ENCODE measurements at regions not wholly inside any gene's neighbourhood (a gene's known extent, or its start where the extent isn't known, plus 50 kb on each side); places are given as distances from the start of the nearest gene placed in this dataset.

GRCh38 chr3:5300638-5301037 is 113.1 kb downstream of the EDEM1 start:
- no peaks in the 10 kb centered on the region for H3K4me1 ChIP-seq (ENCODE audit: insufficient read depth, low read length, poor library complexity, severe bottlenecking)

DNA sequence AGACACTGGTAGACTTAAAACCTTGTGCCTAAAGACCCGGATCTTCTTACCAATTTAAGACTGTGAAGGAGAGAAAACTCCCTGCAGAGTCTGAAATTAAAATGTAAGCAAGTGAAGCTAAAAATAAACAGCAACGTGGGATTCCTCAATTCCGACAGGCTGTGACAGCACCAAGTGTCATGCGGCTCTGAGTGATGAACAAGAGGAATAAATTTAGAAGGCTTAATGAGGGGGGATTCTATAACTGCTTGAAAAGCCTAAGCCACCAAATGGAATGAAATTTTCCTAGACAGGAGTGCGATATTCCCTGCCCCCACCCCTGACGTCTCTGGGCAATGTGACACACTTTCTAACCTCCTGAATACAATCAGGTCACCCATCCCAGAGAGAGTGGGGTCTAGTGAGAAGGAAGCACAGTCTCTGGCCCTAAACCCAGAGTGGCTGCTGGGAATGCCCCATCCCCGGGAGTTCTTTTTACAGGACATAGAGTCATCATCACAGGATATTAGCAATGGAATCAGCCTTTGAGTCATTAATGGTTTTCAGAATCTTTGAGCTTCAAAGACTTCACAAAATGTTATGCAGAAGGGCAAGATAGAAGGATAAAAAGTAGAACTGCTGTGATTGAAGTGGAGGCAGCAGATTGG is 114.3 kb downstream of the EDEM1 start:
- no peaks in the 10 kb centered on the region for H3F3A ChIP-seq (ENCODE audit: low read depth)
- no peak overlapping the region for H3K4me3 ChIP-seq (ENCODE audit: low read length, poor library complexity, severe bottlenecking)
- no peaks in the 10 kb centered on the region for H3K9me3 ChIP-seq (ENCODE audit: insufficient read depth, low read depth, low read length)
- H3K4me2 ChIP-seq (ENCODE audit: low read depth, low read length, poor library complexity, severe bottlenecking): no peak overlapping the region
- no peaks in the 10 kb centered on the region for H3K4me1 ChIP-seq (ENCODE audit: insufficient read depth, low read length, poor library complexity, severe bottlenecking)
- no peaks in the 10 kb centered on the region for H3K27me3 ChIP-seq (ENCODE audit: insufficient read depth, low read length, poor library complexity, severe bottlenecking)
- H3K9ac ChIP-seq (ENCODE audit: low read depth, low read length, poor library complexity, severe bottlenecking): no peak overlapping the region
- H3K79me2 ChIP-seq (ENCODE audit: insufficient read depth, low read length): no peaks in the 10 kb centered on the region
- no peaks in the 10 kb centered on the region for H4K20me1 ChIP-seq (ENCODE audit: insufficient read depth, low read length, poor library complexity, severe bottlenecking)
- H3K9me2 ChIP-seq (replicated peaks; ENCODE audit: low read depth, low read length): no peaks in the 10 kb centered on the region
- H3K36me3 ChIP-seq (ENCODE audit: insufficient read depth, low read length): no peaks in the 10 kb centered on the region
- no peak for TF ChIP-seq EZH2phosphoT487 (IDR thresholded peaks at IDR 0.05; ENCODE audit: borderline replicate concordance)
- TF ChIP-seq, protein P1, sequence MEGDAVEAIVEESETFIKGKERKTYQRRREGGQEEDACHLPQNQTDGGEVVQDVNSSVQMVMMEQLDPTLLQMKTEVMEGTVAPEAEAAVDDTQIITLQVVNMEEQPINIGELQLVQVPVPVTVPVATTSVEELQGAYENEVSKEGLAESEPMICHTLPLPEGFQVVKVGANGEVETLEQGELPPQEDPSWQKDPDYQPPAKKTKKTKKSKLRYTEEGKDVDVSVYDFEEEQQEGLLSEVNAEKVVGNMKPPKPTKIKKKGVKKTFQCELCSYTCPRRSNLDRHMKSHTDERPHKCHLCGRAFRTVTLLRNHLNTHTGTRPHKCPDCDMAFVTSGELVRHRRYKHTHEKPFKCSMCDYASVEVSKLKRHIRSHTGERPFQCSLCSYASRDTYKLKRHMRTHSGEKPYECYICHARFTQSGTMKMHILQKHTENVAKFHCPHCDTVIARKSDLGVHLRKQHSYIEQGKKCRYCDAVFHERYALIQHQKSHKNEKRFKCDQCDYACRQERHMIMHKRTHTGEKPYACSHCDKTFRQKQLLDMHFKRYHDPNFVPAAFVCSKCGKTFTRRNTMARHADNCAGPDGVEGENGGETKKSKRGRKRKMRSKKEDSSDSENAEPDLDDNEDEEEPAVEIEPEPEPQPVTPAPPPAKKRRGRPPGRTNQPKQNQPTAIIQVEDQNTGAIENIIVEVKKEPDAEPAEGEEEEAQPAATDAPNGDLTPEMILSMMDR (conservative IDR thresholded peaks at IDR 0.05; ENCODE audit: low read length): no peak
- no peak overlapping the region for H2AFZ ChIP-seq (ENCODE audit: low read length)

More at GRCh38 chr3:5300638-5301037, 113.1 kb downstream of the EDEM1 start:
- Histone ChIP-seq H3K27me3 (ENCODE audit: insufficient read depth, low read length, poor library complexity, severe bottlenecking) (no peaks in the 10 kb centered on the region), H3K4me2 (ENCODE audit: low read depth, low read length, poor library complexity, severe bottlenecking) (no peak overlapping the region), H4K20me1 (ENCODE audit: insufficient read depth, low read length, poor library complexity, severe bottlenecking) (no peaks in the 10 kb centered on the region), H2AFZ (ENCODE audit: low read length) (no peak overlapping the region), H3K9me3 (ENCODE audit: insufficient read depth, low read depth, low read length) (no peaks in the 10 kb centered on the region), H3K79me2 (ENCODE audit: insufficient read depth, low read length) (no peaks in the 10 kb centered on the region), H3F3A (ENCODE audit: low read depth) (no peaks in the 10 kb centered on the region), H3K36me3 (ENCODE audit: insufficient read depth, low read length) (no peaks in the 10 kb centered on the region), H3K4me3 (ENCODE audit: low read length, poor library complexity, severe bottlenecking) (no peak overlapping the region), H3K9me2 (replicated peaks; ENCODE audit: low read depth, low read length) (no peaks in the 10 kb centered on the region), H3K9ac (ENCODE audit: low read depth, low read length, poor library complexity, severe bottlenecking) (no peak overlapping the region)
- TF ChIP-seq EZH2phosphoT487 (IDR thresholded peaks at IDR 0.05; ENCODE audit: borderline replicate concordance): no peak
- TF ChIP-seq, protein P1 (conservative IDR thresholded peaks at IDR 0.05; ENCODE audit: low read length): no peak

DNA sequence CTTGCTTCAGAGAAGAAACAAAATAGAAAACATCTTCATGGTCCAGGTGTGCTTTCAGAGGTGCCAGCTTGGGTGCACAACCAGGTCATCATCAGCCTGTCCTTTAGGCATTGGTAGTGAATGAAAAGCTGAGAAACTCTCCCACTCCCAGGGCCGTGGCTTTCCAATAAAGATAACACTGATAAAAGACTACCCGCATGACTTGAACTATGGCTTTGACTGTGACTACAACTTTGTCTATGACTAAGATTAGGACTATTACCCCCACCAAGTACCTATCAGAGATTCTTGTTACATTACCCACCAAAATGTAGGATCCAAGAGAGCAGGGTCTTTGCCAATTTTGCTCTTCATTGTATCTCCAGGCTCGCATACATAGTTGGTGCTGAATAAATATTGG is 115.2 kb downstream of the EDEM1 start:
- no peaks in the 10 kb centered on the region for H3F3A ChIP-seq (ENCODE audit: low read depth)
- no peak overlapping the region for H3K4me3 ChIP-seq (ENCODE audit: low read length, poor library complexity, severe bottlenecking)
- TF ChIP-seq, protein P1 (conservative IDR thresholded peaks at IDR 0.05; ENCODE audit: low read length): no peak
- TF ChIP-seq EZH2phosphoT487 (IDR thresholded peaks at IDR 0.05; ENCODE audit: borderline replicate concordance): no peak
- H3K4me2 ChIP-seq (ENCODE audit: low read depth, low read length, poor library complexity, severe bottlenecking): no peak overlapping the region
- no peaks in the 10 kb centered on the region for H3K4me1 ChIP-seq (ENCODE audit: insufficient read depth, low read length, poor library complexity, severe bottlenecking)
- no peaks in the 10 kb centered on the region for H3K79me2 ChIP-seq (ENCODE audit: insufficient read depth, low read length)
- H2AFZ ChIP-seq (ENCODE audit: low read length): no peak overlapping the region
- no peaks in the 10 kb centered on the region for H3K36me3 ChIP-seq (ENCODE audit: insufficient read depth, low read length)
- H3K9ac ChIP-seq (ENCODE audit: low read depth, low read length, poor library complexity, severe bottlenecking): no peak overlapping the region
- no peaks in the 10 kb centered on the region for H4K20me1 ChIP-seq (ENCODE audit: insufficient read depth, low read length, poor library complexity, severe bottlenecking)
- H3K9me3 ChIP-seq (ENCODE audit: insufficient read depth, low read depth, low read length): no peaks in the 10 kb centered on the region
- H3K27me3 ChIP-seq (ENCODE audit: insufficient read depth, low read length, poor library complexity, severe bottlenecking): no peaks in the 10 kb centered on the region
- no peaks in the 10 kb centered on the region for H3K9me2 ChIP-seq (replicated peaks; ENCODE audit: low read depth, low read length)

Data from Loucy (cell line).